IMR-90 (cell line): ENCODE measurements at regions not wholly inside any gene's neighbourhood (a gene's known extent, or its start where the extent isn't known, plus 50 kb on each side); places are given as distances from the start of the nearest gene placed in this dataset.

Experiments used
- ATAC-seq: fragments of 200-7000 bp; cut with Tn5 transposase; 2 replicates; pipeline ENCODE4 v1.9.1; 2020; ENCODE audit warnings: low read depth, mild to moderate bottlenecking, moderate library complexity
- BruUV-seq: library from RNA; stranded (reverse); fragments of 400-500 nt; replicated peaks from 2 replicates; lab custom pipeline; 2021; lab: Mats Ljungman, UMichigan
- CTCF ChIA-PET: fragments of 300-600 bp; formaldehyde crosslinking; extraction: SDS; loops from one replicate; lab custom pipeline; 2021; ENCODE audit warnings: antibody characterized with exemption; lab: Yijun Ruan, JAX
- POLR2A ChIA-PET: fragments of 300-600 bp; sonication (Branson Sonifier 250); formaldehyde crosslinking; loops from one replicate; lab custom pipeline; 2022; ENCODE audit warnings: antibody characterized with exemption; ENCODE audit not compliant: unreplicated experiment; lab: Charles Lee
- DNase-seq: peaks from one replicate; pipeline ENCODE4 v3.0.0; 2013
- H2AFZ ChIP-seq: replicated peaks from 2 replicates; pipeline ENCODE3; 2013; ENCODE audit warnings: low read length, mild to moderate bottlenecking; ENCODE audit not compliant: poor library complexity
- H2AK5ac ChIP-seq: 2 replicates; pipeline ENCODE4 v1.6.1; 2013; ENCODE audit warnings: low read depth, low read length, inconsistent platforms
- H2AK9ac ChIP-seq: replicated peaks from 2 replicates; pipeline ENCODE3; 2013; ENCODE audit warnings: mild to moderate bottlenecking, low read depth, low read length, moderate library complexity; ENCODE audit not compliant: poor library complexity
- H2BK120ac ChIP-seq: 2 replicates; pipeline ENCODE4 v1.6.1; 2013; ENCODE audit warnings: low read depth, low read length, inconsistent platforms
- H2BK15ac ChIP-seq: 3 replicates; pipeline ENCODE4 v1.6.1; 2013; ENCODE audit warnings: low read depth, low read length, inconsistent platforms
- H2BK20ac ChIP-seq: 2 replicates; pipeline ENCODE4 v1.6.1; 2013; ENCODE audit warnings: low read depth, mild to moderate bottlenecking, inconsistent platforms, low read length, moderate library complexity
- H2BK5ac ChIP-seq: 2 replicates; pipeline ENCODE4 v1.6.1; 2013; ENCODE audit warnings: mild to moderate bottlenecking, low read depth, low read length, inconsistent platforms; ENCODE audit not compliant: poor library complexity, severe bottlenecking
- H3K14ac ChIP-seq: replicated peaks from 2 replicates; pipeline ENCODE4 v1.6.1; 2013; ENCODE audit warnings: low read depth, low read length, inconsistent platforms
- H3K18ac ChIP-seq: 2 replicates; pipeline ENCODE4 v1.6.1; 2013; ENCODE audit warnings: low read depth, low read length, control low read depth
- H3K23ac ChIP-seq: 2 replicates; pipeline ENCODE4 v1.6.1; 2013; ENCODE audit warnings: low read depth, low read length, inconsistent platforms
- H3K27ac ChIP-seq: 2 replicates; pipeline ENCODE4 v1.5.1; 2013; ENCODE audit warnings: mild to moderate bottlenecking, control low read depth, low read length; ENCODE audit not compliant: insufficient read depth
- H3K27me3 ChIP-seq: 2 replicates; pipeline ENCODE4 v1.6.1; 2013; ENCODE audit warnings: low read length; ENCODE audit not compliant: control insufficient read depth, insufficient read depth
- H3K36me3 ChIP-seq: 2 replicates; pipeline ENCODE4 v1.6.1; 2013; ENCODE audit warnings: low read length, mixed read lengths; ENCODE audit not compliant: control insufficient read depth, insufficient read depth
- H3K4ac ChIP-seq: 2 replicates; pipeline ENCODE4 v1.6.1; 2013; ENCODE audit warnings: low read depth, low read length, inconsistent platforms
- H3K4me1 ChIP-seq: 2 replicates; pipeline ENCODE4 v1.6.1; 2013; ENCODE audit warnings: low read length, mixed read lengths; ENCODE audit not compliant: control insufficient read depth, insufficient read depth
- H3K4me2 ChIP-seq: 2 replicates; pipeline ENCODE4 v1.6.1; 2013; ENCODE audit warnings: low read depth, mild to moderate bottlenecking, control low read depth, low read length, moderate library complexity
- H3K4me3 ChIP-seq: 2 replicates; pipeline ENCODE4 v1.5.1; 2013; ENCODE audit warnings: low read depth, mild to moderate bottlenecking, control low read depth, low read length, moderate library complexity; ENCODE audit not compliant: insufficient read depth
- H3K56ac ChIP-seq: 2 replicates; pipeline ENCODE4 v1.6.1; 2013; ENCODE audit warnings: low read length, inconsistent platforms; ENCODE audit not compliant: insufficient read depth; ENCODE audit errors: extremely low read depth
- H3K79me1 ChIP-seq, 2 experiments: 2 replicates each; pipeline ENCODE4 v1.6.1; 2013; ENCODE audit warnings: low read length in 2 of 2, inconsistent platforms in 1 of 2, low read depth in 1 of 2
- H3K9ac ChIP-seq: 2 replicates; pipeline ENCODE4 v1.6.1; 2013; ENCODE audit warnings: low read depth, low read length, control low read depth
- H3K9me1 ChIP-seq: 2 replicates; pipeline ENCODE4 v1.6.1; 2013; ENCODE audit warnings: low read length, inconsistent platforms; ENCODE audit not compliant: insufficient read depth
- H3K9me3 ChIP-seq: 2 replicates; pipeline ENCODE4 v1.6.1; 2013; ENCODE audit warnings: low read length; ENCODE audit not compliant: control insufficient read depth, insufficient read depth
- H4K20me1 ChIP-seq: 2 replicates; pipeline ENCODE4 v1.6.1; 2013; ENCODE audit warnings: low read length, inconsistent platforms; ENCODE audit not compliant: insufficient read depth
- H4K5ac ChIP-seq: 2 replicates; pipeline ENCODE4 v1.6.1; 2013; ENCODE audit warnings: mild to moderate bottlenecking, low read depth, low read length, control low read depth
- H4K8ac ChIP-seq, 2 experiments: 2 replicates each; pipeline ENCODE4 v1.6.1; 2013; ENCODE audit warnings: low read depth in 2 of 2, low read length in 2 of 2, control low read depth in 1 of 2, inconsistent platforms in 1 of 2
- H4K91ac ChIP-seq: 2 replicates; pipeline ENCODE4 v1.6.1; 2013; ENCODE audit warnings: low read depth, low read length, inconsistent platforms; ENCODE audit not compliant: insufficient read depth
- MAFK ChIP-seq: IDR thresholded peaks from 2 replicates; pipeline ENCODE4 v1.6.1; 2012; ENCODE audit warnings: low read depth, low read length, improper control_type of control experiment
- NFE2L2 ChIP-seq: fragments of 150-350 bp; IDR thresholded peaks from 2 replicates; pipeline ENCODE4 v1.6.1; 2016; ENCODE audit warnings: low read depth, mild to moderate bottlenecking, low read length
- WGBS, 2 experiments: methylation state at CpG; one replicate each; pipeline versions ENCODE4 v1.1.5 to v1.1.7; 2013; ENCODE audit warnings: missing lambda C conversion rate in 2 of 2; ENCODE audit not compliant: insufficient read length in 1 of 2; ENCODE audit errors: extremely low coverage in 2 of 2; 5-methylcytosine and 5-hydroxymethylcytosine counted together
- dilution Hi-C: fragments of 300-500 bp; cut with HindIII; formaldehyde crosslinking; loops from one replicate; pipeline ENCODE4 v1.14.3; 2018; ENCODE audit warnings: low sequenced_read_pairs; ENCODE audit not compliant: unreplicated experiment
- in situ Hi-C: fragments of 300-500 bp; cut with MboI; formaldehyde crosslinking; loops from 3 replicates; pipeline ENCODE4 v1.14.3; 2019; ENCODE audit warnings: low sequenced_read_pairs, inconsistent platforms, mixed read lengths
- intact Hi-C: fragments of 100-400 bp; cut with micrococcal nuclease; formaldehyde crosslinking; loops from 2 replicates; pipeline ENCODE4 v1.10.0; 2022

GRCh38 chr5:125461641-125462072, 715.2 kb upstream of the ZNF608 start:
- Histone ChIP-seq H4K5ac (no peak overlapping the region), H2BK20ac (no peak overlapping the region), H4K91ac (no peak overlapping the region), H3K27me3 (no peaks in the 10 kb centered on the region; the same call in 1 of the 2 replicates), H4K20me1 (no peaks in the 10 kb centered on the region), H3K27ac (no peak overlapping the region), H3K9me1 (no peaks in the 10 kb centered on the region), H2BK5ac (no peak overlapping the region), H3K79me1 (no peaks in the 10 kb centered on the region), H3K4me3 (no peak overlapping the region), H4K8ac (no peak overlapping the region), H2BK15ac (no peak overlapping the region), H2BK120ac (no peak overlapping the region), H3K14ac (no peak overlapping the region), H3K36me3 (no peaks in the 10 kb centered on the region), H3K9ac (no peak overlapping the region), H3K56ac (no peak overlapping the region), H3K23ac (no peak overlapping the region), H3K9me3 (peaks cover 2% of the 10 kb centered on the region; the same call in 1 of the 2 replicates), H3K4me1 (no peaks in the 10 kb centered on the region), H3K4me2 (no peak overlapping the region), H2AK5ac (no peak overlapping the region), H3K4ac (no peak overlapping the region), H3K18ac (no peak overlapping the region), H2AFZ (no peak overlapping the region), H2AK9ac (no peak overlapping the region)
- in situ Hi-C loops (no loop called here), dilution Hi-C loops (no loop called here), intact Hi-C loops (loop anchor here (10.0 kb wide), 1 partner anchor 1293 kb away; no protein-coding TSS in a partner anchor)
- DNase-seq = no peak
- no peak for ATAC-seq
- WGBS, 2 experiments = no CpG with 5 or more reads among the region's 5 CpGs
- BruUV-seq = no TSS peak
- POLR2A ChIA-PET = no interaction called here
- TF ChIP-seq NFE2L2 (no peak), MAFK (0 out of 2 replicates have a peak, but pooled peaks have one; percentile 6)
- CTCF ChIA-PET = no interaction called here
